ENCODE measurements at regions not wholly inside any gene's neighbourhood (a gene's known extent, or its start where the extent isn't known, plus 50 kb on each side); places are given as distances from the start of the nearest gene placed in this dataset.

DNA sequence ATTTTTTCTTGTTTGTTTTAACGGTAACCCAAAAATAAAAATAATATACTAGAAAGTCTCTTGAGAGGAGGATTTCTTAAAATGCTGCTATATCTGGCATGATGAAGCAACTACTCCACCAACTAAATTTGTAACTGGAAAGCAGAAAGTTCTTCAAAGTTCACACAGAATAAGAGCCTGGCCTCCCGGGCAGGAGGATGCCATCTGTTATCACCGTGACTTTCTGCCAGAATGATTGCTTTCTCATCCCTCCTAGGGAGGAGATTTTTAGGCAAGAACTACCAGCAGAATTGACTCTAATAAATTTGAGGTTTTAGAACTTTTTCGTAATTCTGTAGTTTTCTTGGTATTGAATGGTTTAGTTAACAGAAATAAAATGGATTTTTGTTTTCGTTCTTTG, 464.6 kb upstream of the ACTBL2 start:
- Histone ChIP-seq H3K4me1 (no peaks in the 10 kb centered on the region), H3K27ac (no peak overlapping the region), H3K36me3 (no peaks in the 10 kb centered on the region), H3K27me3 (no peaks in the 10 kb centered on the region), H3K9me3 (no peaks in the 10 kb centered on the region), H3K4me3 (no peak overlapping the region)
- ATAC-seq (no peak), DNase-seq (no peak)
- TF ChIP-seq POLR2A (IDR thresholded peaks at IDR 0.05) (no peak), CTCF (IDR thresholded peaks at IDR 0.05) (no peak)
- intact Hi-C loops (cut with DNase I), result no loop called here
- 67 to 72% (median 70%) methylated on average over 5 of the region's 5 CpGs for WGBS, 4 donors

GRCh38 chr5:57940879-57941278, 458.3 kb upstream of the ACTBL2 start:
- Histone ChIP-seq H3K4me1 (no peaks in the 10 kb centered on the region), H3K9me3 (no peaks in the 10 kb centered on the region), H3K4me3 (no peak overlapping the region), H3K36me3 (no peaks in the 10 kb centered on the region), H3K27me3 (no peaks in the 10 kb centered on the region), H3K27ac (no peak overlapping the region)
- ATAC-seq (no peak), DNase-seq (no peak)
- intact Hi-C loops (cut with DNase I), result no loop called here
- TF ChIP-seq CTCF (IDR thresholded peaks at IDR 0.05), result no peak
- no peak for TF ChIP-seq POLR2A (IDR thresholded peaks at IDR 0.05)
- 95 to 97% (median 96%) methylated on average over 3 of the region's 3 CpGs for WGBS, 4 donors

GRCh38 chr5:57940236-57940635, 457.6 kb upstream of the ACTBL2 start:
- Histone ChIP-seq H3K36me3 (no peaks in the 10 kb centered on the region), H3K27me3 (no peaks in the 10 kb centered on the region), H3K27ac (no peak overlapping the region), H3K4me3 (no peak overlapping the region), H3K4me1 (no peaks in the 10 kb centered on the region), H3K9me3 (no peaks in the 10 kb centered on the region)
- TF ChIP-seq POLR2A (IDR thresholded peaks at IDR 0.05) (no peak), CTCF (IDR thresholded peaks at IDR 0.05) (no peak)
- ATAC-seq, result no peak
- no peak for DNase-seq
- intact Hi-C loops (cut with DNase I), result no loop called here
- 86 to 93% (median 89%) methylated on average over 3 of the region's 3 CpGs for WGBS, 4 donors

DNA sequence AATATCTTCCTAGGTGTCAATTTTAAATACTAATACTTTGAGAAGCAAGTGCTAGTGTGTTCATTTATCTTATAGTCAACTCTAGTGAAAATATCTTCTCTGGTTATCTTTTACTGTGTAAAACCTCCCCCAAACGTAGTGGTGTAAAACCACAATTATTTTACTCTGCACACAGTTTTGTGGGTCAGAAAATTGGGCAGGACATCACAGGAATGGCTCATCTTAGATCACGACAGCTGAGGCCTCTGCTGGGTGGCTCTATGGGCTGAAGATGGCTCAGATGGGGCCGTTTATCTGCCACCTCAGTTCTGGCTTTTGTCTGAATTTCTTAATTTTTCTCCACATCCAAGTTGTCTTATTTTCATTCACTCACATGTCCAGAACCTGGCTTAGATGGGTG, 457.2 kb upstream of the ACTBL2 start:
- Histone ChIP-seq H3K27me3 (no peaks in the 10 kb centered on the region), H3K9me3 (no peaks in the 10 kb centered on the region), H3K4me3 (no peak overlapping the region), H3K4me1 (no peaks in the 10 kb centered on the region), H3K36me3 (no peaks in the 10 kb centered on the region), H3K27ac (no peak overlapping the region)
- DNase-seq (no peak), ATAC-seq (no peak)
- no peak for TF ChIP-seq CTCF (IDR thresholded peaks at IDR 0.05)
- no peak for TF ChIP-seq POLR2A (IDR thresholded peaks at IDR 0.05)
- WGBS, 4 donors, result 51 to 58% (median 54%) methylated on average over 3 of the region's 3 CpGs
- intact Hi-C loops (cut with DNase I), result no loop called here
